Parathyroid adenoma (tissue), 2 donors: ENCODE measurements at regions not wholly inside any gene's neighbourhood (a gene's known extent, or its start where the extent isn't known, plus 50 kb on each side); places are given as distances from the start of the nearest gene placed in this dataset.

ENCODE experiments used
- H2AFZ ChIP-seq: fragments of 300-600 bp; sonication (generic); one replicate; pipeline ENCODE4 v1.7.0; 2017; ENCODE audit warnings: antibody characterized with exemption, mild to moderate bottlenecking
- H3K27ac ChIP-seq: fragments of 300-600 bp; sonication (generic); one replicate; pipeline ENCODE4 v1.7.0; 2017
- H3K27me3 ChIP-seq: fragments of 300-600 bp; sonication (generic); one replicate; pipeline ENCODE4 v1.7.0; 2017; ENCODE audit warnings: low read length; ENCODE audit not compliant: control insufficient read depth, insufficient read depth
- H3K36me3 ChIP-seq: fragments of 300-600 bp; sonication (generic); one replicate; pipeline ENCODE4 v1.7.0; 2017; ENCODE audit warnings: low read length; ENCODE audit not compliant: control insufficient read depth, insufficient read depth
- H3K4me1 ChIP-seq: fragments of 300-600 bp; sonication (generic); one replicate; pipeline ENCODE4 v1.7.0; 2017; ENCODE audit warnings: control low read depth
- H3K4me2 ChIP-seq: fragments of 300-600 bp; sonication (generic); one replicate; pipeline ENCODE4 v1.7.0; 2017; ENCODE audit warnings: low read length
- H3K4me3 ChIP-seq: fragments of 300-600 bp; sonication (generic); one replicate; pipeline ENCODE4 v1.7.0; 2017; ENCODE audit warnings: low read depth, low read length
- H3K79me2 ChIP-seq: fragments of 300-600 bp; sonication (generic); one replicate; pipeline ENCODE4 v1.7.0; 2017; ENCODE audit warnings: control low read depth
- H3K9ac ChIP-seq: fragments of 300-600 bp; sonication (generic); one replicate; pipeline ENCODE4 v1.7.0; 2017; ENCODE audit warnings: mild to moderate bottlenecking
- H3K9me3 ChIP-seq: fragments of 300-600 bp; sonication (generic); one replicate; pipeline ENCODE4 v1.7.0; 2017; ENCODE audit warnings: low read length; ENCODE audit not compliant: control insufficient read depth
- TF ChIP-seq, protein P1 (sequence below): fragments of 300-600 bp; sonication (generic); IDR thresholded peaks from one replicate; pipeline ENCODE4 v1.7.0; 2017; ENCODE audit warnings: antibody characterized with exemption, mild to moderate bottlenecking
- donor health status: primary hyperparathyroidism.

DNA sequence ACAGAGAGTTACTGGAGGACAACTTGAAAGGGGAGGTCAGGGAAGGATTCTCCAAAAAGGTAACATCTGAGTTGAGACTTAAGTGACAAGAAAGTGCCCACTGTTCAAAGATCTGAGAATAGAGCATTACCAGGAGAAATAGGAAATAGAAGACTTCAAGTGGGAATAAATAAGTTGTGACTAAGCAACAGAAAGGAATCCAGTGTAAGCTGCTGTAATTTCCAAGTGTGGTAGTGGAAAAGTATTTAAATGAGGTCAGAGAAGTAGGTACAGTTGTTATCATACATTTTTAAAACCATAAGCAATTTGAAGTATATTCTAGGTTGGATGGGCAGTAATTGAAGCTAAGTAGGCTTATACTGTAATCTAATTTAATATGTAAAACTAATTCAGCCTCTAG, 211.9 kb downstream of the FBXO8 start:
- H3K9ac ChIP-seq, result no peak overlapping the region
- no peaks in the 10 kb centered on the region for H3K27me3 ChIP-seq
- TF ChIP-seq, protein P1, sequence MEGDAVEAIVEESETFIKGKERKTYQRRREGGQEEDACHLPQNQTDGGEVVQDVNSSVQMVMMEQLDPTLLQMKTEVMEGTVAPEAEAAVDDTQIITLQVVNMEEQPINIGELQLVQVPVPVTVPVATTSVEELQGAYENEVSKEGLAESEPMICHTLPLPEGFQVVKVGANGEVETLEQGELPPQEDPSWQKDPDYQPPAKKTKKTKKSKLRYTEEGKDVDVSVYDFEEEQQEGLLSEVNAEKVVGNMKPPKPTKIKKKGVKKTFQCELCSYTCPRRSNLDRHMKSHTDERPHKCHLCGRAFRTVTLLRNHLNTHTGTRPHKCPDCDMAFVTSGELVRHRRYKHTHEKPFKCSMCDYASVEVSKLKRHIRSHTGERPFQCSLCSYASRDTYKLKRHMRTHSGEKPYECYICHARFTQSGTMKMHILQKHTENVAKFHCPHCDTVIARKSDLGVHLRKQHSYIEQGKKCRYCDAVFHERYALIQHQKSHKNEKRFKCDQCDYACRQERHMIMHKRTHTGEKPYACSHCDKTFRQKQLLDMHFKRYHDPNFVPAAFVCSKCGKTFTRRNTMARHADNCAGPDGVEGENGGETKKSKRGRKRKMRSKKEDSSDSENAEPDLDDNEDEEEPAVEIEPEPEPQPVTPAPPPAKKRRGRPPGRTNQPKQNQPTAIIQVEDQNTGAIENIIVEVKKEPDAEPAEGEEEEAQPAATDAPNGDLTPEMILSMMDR, result no peak
- H3K36me3 ChIP-seq, result no peaks in the 10 kb centered on the region
- no peak overlapping the region for H3K4me2 ChIP-seq
- H2AFZ ChIP-seq, result no peak overlapping the region
- no peaks in the 10 kb centered on the region for H3K79me2 ChIP-seq
- no peak overlapping the region for H3K4me3 ChIP-seq
- no peak overlapping the region for H3K27ac ChIP-seq
- H3K4me1 ChIP-seq, result no peaks in the 10 kb centered on the region
- H3K9me3 ChIP-seq, result no peaks in the 10 kb centered on the region

DNA sequence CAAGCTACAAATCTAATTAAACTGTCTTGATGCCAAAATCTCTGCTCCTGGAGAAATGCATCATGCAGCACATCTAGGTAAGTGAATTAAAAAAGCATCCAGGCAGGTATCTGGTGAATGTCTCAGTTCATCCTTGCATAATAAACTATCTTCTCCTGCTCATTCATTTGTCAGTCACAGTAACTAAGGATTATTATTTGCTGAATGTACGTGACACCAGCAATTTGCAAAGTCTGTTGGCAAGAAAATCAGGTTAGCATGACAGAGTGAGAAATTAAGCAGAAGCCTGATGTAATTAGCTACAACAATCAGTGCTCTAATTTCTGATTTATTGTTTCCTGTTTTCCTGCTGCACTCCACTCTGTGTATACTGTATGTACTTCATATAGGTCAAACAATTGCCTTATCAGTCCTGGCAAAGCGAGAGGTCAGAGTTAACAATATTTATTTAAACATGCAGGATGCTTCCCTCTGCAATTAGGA, 213.6 kb downstream of the FBXO8 start:
- H3K9me3 ChIP-seq, result no peaks in the 10 kb centered on the region
- H3K27ac ChIP-seq, result no peak overlapping the region
- H3K9ac ChIP-seq, result no peak overlapping the region
- H3K4me3 ChIP-seq, result no peak overlapping the region
- H3K36me3 ChIP-seq, result no peaks in the 10 kb centered on the region
- no peak overlapping the region for H2AFZ ChIP-seq
- H3K4me2 ChIP-seq, result no peak overlapping the region
- TF ChIP-seq, protein P1, result no peak
- H3K27me3 ChIP-seq, result no peaks in the 10 kb centered on the region
- H3K79me2 ChIP-seq, result no peaks in the 10 kb centered on the region
- no peaks in the 10 kb centered on the region for H3K4me1 ChIP-seq

DNA sequence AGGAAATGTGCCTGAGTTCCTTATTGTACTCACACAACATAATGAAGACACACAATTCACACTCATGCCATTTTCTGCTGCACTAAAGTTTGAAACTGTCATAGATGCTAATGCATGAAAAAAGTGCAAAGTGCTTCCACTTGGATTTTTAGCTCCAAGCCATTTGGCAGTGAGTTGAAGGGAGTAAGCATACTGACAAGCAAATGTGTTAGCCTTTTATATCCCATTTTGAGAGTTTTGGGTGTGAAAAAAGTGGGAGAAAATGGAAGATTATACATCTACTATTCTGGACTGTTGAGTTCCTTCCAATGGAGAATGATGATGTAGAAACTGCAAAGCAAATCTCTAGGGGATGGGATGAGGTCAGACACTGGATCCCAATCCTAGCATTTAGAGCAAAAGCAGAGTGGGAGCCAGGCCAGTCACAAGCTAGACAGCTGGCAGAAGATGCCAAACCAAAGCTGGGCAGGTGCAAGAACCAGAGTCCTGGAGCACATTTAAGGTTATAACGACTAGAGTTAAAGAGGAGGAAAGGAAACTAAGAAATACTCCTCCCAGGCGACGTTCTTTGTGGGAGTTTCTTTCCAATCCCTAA, 216.8 kb downstream of the FBXO8 start:
- Histone ChIP-seq H3K9me3 (no peaks in the 10 kb centered on the region), H3K4me3 (no peak overlapping the region)
- TF ChIP-seq, protein P1, result no peak

DNA sequence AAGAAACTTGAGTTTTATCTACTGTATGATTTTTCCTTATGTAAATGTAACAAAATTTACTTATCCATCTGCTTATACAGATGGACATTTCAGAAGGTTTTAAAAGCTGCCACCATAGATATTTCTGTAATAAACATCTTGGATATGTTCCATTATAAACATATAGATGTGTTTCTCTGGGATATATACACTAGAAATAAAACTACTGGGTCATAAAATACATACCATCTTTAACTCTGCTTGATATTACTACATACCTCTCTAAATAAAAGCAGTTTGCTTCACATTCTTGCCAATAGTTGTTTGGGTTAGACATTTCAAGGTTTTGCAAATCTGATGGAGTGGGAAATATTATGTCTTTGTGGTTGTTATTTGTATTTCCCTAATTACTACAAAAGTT, 220.6 kb downstream of the FBXO8 start:
- TF ChIP-seq, protein P1, result no peak
- no peaks in the 10 kb centered on the region for H3K9me3 ChIP-seq
- H3K4me1 ChIP-seq, result no peaks in the 10 kb centered on the region
- no peak overlapping the region for H3K4me2 ChIP-seq
- H3K27ac ChIP-seq, result no peak overlapping the region
- no peaks in the 10 kb centered on the region for H3K36me3 ChIP-seq
- H2AFZ ChIP-seq, result no peak overlapping the region
- no peak overlapping the region for H3K4me3 ChIP-seq
- H3K79me2 ChIP-seq, result no peaks in the 10 kb centered on the region
- no peaks in the 10 kb centered on the region for H3K27me3 ChIP-seq
- no peak overlapping the region for H3K9ac ChIP-seq

More for the DNA sequence above, 216.8 kb downstream of the FBXO8 start:
- no peaks in the 10 kb centered on the region for H3K27me3 ChIP-seq
- no peak overlapping the region for H2AFZ ChIP-seq
- H3K4me2 ChIP-seq, result no peak overlapping the region
- H3K4me1 ChIP-seq, result no peaks in the 10 kb centered on the region
- no peak overlapping the region for H3K9ac ChIP-seq
- H3K79me2 ChIP-seq, result no peaks in the 10 kb centered on the region
- no peak overlapping the region for H3K27ac ChIP-seq
- H3K36me3 ChIP-seq, result no peaks in the 10 kb centered on the region

DNA sequence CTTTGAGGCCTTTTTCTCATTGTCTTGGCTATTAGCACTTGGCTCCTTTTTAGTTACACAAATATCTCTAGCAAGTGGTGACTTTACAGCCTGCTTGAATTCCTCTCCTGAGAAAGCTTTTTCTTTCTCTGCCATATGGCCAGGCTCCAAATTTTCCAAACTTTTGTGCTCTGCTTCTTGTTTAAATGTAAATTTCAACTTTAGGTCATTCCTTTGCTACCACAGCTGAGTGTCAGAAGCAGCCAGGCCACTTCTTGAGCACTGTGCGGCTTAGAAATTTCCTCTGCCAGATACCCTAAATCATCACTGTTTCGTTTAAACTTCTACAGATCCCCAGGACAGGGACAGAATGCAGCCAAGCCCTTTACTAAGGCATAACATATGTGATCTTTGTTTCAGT, 222.4 kb downstream of the FBXO8 start:
- Histone ChIP-seq H3K4me3 (no peak overlapping the region), H3K9me3 (no peaks in the 10 kb centered on the region), H3K4me2 (no peak overlapping the region), H3K36me3 (no peaks in the 10 kb centered on the region), H2AFZ (no peak overlapping the region), H3K27ac (no peak overlapping the region), H3K79me2 (no peaks in the 10 kb centered on the region), H3K27me3 (no peaks in the 10 kb centered on the region), H3K9ac (no peak overlapping the region), H3K4me1 (no peaks in the 10 kb centered on the region)
- TF ChIP-seq, protein P1, result no peak
